ENCODE measurements at regions not wholly inside any gene's neighbourhood (a gene's known extent, or its start where the extent isn't known, plus 50 kb on each side); places are given as distances from the start of the nearest gene placed in this dataset.

DNA sequence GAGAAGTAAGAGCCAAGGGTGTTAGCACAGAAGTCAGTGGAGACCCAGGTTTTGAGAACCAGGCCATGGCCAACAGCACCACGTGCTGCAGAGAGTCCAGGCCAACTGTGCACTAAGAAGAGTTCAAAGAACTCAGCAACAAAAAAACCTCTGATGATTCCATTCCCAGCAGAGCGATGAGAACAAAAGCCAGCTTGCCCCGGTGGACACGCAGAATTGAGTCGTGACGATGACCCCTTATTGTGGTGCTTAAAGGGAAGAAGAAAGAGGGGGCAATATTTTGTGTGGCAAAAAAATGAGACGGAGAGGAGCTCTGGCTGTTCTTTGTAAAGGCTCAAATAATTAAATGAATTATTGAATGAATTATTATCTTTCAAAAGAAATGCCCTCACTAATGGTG lies 468.3 kb upstream of the AUTS2 start:
- no peak for DNase-seq

- DNase-seq = no peak
Observed at GRCh38 chr7:69130396-69130795, 467.9 kb upstream of the AUTS2 start.

DNA sequence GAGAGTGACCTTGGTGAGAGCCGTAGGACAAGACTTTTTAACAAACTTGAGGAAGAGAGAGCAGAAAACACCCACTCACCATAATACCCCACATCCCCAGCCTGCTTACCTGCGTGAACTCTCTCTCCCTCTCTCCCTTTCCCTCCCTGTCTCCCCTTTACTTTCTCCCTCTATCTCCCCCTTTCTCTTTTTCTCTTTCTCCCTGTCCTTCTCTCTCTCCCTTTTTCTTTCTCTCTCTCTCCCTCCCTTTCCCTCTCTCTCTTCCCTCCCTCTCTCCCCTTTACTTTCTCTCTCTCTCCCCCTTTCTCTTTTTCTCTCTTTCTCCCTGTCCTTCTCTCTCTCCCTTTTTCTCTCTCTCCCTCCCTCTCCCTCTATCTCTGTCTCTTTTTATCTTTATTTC lies 464.0 kb upstream of the AUTS2 start:
- no peak for DNase-seq

DNA sequence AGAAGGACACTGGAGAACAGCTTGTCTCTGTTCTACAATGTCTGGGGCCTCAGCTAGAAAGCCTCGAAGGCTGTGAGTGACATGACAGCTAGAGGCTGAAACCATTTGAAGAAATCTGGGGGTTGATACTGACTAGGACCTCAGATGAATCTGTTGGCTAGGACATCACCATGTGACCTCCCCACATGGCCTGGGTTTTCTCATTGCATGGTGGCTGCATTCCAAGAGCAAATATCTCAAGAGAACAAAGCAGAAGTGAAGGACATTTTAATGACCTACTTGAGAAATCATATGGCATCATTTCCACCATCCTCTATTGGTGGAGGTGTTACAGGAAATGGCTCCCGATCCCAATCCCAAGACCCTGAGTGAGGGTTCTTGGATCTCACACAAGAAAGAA lies 450.6 kb upstream of the AUTS2 start:
- no peak for DNase-seq

- no peak for DNase-seq
Observed at GRCh38 chr7:69149804-69150782, 448.2 kb upstream of the AUTS2 start.

GRCh38 chr7:69162326-69162725 lies 435.9 kb upstream of the AUTS2 start:
- DNase-seq = no peak

- no peak for DNase-seq
Observed at GRCh38 chr7:69162931-69163670, 435.2 kb upstream of the AUTS2 start.

GRCh38 chr7:69166979-69167516 lies 431.2 kb upstream of the AUTS2 start:
- no peak for DNase-seq

- DNase-seq = no peak
Observed at GRCh38 chr7:69169386-69169785, 428.9 kb upstream of the AUTS2 start.

GRCh38 chr7:69172357-69173077 lies 425.8 kb upstream of the AUTS2 start:
- no peak for DNase-seq

DNA sequence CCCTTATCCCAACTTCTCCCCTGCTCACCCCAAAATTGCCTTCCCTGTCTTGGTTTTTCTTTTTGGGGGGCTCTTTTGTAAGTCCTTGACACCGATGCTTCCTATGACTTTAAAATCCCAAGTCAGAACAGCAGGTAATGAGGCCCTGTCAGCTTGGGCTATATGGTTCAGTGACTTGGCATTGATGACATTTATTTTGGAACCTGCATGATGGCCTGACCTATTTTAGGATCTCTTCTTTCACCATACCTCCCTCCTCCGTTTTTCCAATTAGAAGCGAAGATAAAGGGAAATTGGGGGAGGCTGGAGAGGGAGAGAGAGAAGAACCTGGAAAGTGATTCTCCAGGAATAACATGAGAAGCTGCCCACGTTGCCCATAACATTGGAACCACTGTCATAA lies 424.9 kb upstream of the AUTS2 start:
- no peak for DNase-seq

DNA sequence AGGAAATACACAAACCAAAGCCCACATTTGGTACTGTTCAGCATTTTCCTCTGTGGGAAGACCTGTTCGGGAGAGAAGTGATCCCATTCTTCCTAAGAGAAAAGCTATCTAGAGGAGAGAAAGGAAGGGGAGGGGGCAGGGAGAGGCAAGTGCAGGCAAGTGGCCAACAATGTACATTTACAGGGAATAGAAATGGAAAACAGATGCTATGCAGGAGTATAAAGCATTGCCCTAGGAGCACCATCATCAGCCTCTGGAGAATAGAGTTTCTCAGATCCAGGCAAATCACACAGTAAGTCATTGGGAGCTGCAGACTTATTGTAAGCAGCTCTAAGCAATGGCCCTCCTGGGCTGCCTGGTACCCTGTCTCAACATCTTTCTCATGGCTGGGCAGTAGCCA lies 424.4 kb upstream of the AUTS2 start:
- no peak for DNase-seq

DNA sequence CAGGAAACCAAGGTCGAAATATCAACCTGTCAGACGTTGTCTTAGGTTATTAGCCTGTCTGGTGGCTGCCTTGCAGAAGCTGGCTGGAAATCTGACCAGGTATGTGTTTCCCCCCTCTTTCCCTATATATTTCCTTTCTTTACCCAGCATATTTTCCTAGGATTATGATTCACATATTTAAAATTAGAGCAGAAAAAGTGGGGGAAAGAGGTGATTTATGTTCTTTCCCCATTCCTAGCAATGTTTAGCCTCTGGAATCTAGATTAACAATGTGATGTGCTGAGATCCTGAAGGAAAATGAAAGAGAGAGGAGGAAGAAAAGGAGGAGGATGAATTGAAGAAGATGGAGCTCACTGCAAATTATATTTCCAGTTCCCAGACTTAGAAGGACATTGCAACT lies 421.4 kb upstream of the AUTS2 start:
- DNase-seq = no peak

DNA sequence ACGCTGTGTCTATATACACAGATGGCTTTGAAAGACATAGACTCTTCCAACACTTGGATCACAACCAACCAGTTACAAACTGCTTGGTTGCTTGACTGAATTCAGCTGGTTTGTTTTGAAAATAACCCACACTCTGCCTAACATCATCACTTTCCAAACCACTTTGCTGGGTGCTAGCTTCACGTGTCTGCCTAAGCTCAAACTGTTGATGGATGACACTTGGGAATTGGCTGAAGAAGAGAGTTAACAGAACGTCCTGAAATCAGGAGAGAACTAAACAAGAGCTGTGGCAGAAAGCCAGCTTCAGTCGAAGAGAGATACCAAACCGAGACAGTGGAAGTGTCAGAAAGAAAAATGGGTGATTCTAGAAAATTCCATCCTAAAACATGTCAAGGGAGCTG lies 420.8 kb upstream of the AUTS2 start:
- no peak for DNase-seq

- DNase-seq = no peak
Observed at GRCh38 chr7:69177941-69178494, 420.3 kb upstream of the AUTS2 start.

DNA sequence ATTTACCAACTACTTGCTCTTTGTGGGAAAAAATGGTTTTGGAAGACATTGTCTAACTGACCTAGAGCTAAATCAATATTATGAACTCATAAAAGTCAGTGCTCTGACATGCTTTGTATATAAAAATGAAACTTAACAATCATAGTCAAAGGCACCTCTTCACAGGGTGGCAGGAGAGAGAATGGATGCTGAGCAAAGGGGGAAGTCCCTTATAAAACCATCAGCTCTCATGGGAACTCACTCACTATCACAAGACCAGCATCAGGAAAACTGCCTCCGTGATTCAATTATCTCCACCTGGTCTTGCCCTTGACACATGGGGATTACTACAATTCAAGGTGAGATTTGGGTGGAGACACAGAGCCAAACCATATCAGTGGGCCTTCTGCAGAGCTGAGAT lies 417.6 kb upstream of the AUTS2 start:
- DNase-seq = no peak

DNA sequence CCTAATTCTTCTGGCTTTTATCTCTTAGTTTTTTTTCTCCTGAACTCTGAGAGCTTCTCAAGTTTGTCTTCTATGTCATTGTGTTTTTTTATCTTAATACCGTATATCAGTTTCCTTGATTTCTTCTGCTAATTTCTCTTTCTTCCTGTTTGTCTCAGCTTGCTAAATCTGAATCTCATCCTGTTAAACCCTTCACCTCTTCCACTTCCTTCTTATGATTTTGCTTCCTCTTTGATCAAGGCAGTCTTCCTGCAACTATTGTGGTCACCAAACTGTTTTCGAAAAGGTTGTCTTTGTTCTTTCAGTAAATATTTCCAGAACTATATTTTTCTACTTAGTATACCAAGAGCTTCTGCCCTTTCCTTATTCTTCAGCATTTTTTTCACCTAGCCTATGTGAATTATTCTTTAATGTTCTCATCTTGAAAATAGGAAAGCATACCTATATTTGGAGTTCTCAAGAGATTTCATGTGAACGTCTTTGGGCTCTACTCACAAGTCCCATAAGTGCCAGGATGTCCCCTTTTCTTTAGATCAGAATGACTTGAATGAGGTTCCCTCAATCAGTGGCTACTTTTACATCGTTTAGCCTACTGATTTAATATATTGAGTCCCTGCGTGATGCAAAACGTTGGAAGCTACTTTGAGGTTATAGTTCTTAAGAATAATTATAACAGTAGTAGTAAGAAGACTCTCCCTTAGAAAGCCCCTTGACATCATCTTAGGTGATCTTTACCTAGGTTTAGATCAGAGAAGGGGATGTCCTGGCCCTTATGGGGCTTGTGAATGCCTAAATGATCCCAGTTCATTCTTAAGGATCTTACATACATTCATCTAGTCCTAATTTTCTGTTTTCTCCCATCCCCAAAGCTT lies 415.4 kb upstream of the AUTS2 start:
- no peak for DNase-seq

DNA sequence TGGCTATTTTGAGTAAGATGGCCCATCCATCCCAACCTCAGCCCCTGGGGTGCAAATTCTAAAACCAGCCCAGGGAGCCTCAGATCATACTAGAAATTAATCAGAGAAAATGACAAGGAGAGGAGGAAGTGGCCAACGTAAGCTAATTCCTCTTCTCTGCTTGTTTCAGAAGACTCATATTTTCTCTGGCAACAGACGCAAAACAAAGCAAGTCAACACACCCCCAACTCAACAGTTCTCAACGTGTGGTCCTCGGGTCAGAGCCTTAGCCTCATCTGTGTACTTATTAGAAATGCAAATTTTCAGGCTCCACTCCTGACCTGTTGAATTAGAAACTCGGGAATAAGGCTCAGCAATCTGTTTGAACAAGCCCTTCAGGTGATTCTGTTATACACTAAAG lies 413.9 kb upstream of the AUTS2 start:
- no peak for DNase-seq

- no peak for DNase-seq
Observed at GRCh38 chr7:69185170-69185569, 413.1 kb upstream of the AUTS2 start.

DNA sequence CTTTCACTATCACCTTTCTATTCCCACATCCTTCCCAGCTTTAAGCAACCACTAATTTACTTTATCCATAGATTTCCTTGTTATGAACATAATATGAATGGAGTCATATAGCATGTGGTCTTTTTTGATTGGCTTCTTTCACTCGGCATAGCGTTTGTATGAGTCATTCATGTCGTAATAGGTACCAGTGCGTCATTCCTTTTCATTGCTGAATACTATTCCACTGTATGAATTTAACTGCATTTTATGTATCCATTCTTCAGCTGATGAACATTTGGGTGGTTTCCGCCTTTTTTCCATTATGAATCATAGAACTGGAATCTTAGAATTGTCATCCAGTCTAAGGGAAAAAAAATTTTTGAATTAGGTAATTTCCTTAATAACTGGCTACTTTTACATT lies 411.3 kb upstream of the AUTS2 start:
- no peak for DNase-seq

- no peak for DNase-seq
Observed at GRCh38 chr7:69187824-69188333, 410.4 kb upstream of the AUTS2 start.

DNA sequence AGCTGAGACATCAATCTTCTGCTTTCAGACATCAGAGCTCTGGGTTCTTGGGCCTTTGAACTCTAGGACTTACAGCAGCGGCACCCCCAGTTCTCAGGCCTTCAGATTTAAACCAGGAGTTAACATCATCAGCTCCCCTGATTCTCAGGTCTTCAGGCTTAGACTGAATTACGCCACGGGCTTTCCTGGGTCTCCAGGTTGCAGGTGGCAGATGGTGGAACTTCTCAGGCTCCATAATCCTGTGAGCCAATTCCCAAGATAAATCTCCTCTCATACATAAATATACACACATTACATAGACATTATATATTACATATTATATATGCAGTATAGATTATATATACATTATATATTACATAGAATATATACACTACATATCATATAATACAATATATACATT lies 408.9 kb upstream of the AUTS2 start:
- DNase-seq = no peak

Measured in stimulated activated CD4-positive, alpha-beta T cell treated with anti-CD3 and anti-CD28 coated beads, Interleukin-2, amount 100 ng/mL, for 24 hours (primary cell).